Activated CD8-positive, alpha-beta memory T cell treated with anti-CD3 and anti-CD28 coated beads, Interleukin-2, amount 50 U/mL, for 24 hours (primary cell): ENCODE measurements at regions not wholly inside any gene's neighbourhood (a gene's known extent, or its start where the extent isn't known, plus 50 kb on each side); places are given as distances from the start of the nearest gene placed in this dataset.

Experiments
- DNase-seq: peaks from one replicate; pipeline ENCODE4 v3.0.0-alpha.2; 2020; ENCODE audit errors: extremely low read depth

GRCh38 chr2:37865640-37866039 lies 59.4 kb upstream of the RMDN2 start:
- no peak for DNase-seq

GRCh38 chr2:37866171-37866934 lies 58.7 kb upstream of the RMDN2 start:
- no peak for DNase-seq

GRCh38 chr2:37867166-37867565 lies 57.9 kb upstream of the RMDN2 start:
- no peak for DNase-seq

- no peak for DNase-seq
Observed at GRCh38 chr2:37868866-37869265, 56.2 kb upstream of the RMDN2 start.

- DNase-seq, result no peak
Observed at GRCh38 chr2:37869304-37869703, 55.8 kb upstream of the RMDN2 start.

GRCh38 chr2:37869771-37870170 lies 55.3 kb upstream of the RMDN2 start:
- no peak for DNase-seq

- DNase-seq, result no peak
Observed at GRCh38 chr2:37870829-37871228, 54.3 kb upstream of the RMDN2 start.

GRCh38 chr2:37871456-37872191 lies 53.5 kb upstream of the RMDN2 start:
- no peak for DNase-seq

GRCh38 chr2:37872192-37872750 lies 52.8 kb upstream of the RMDN2 start:
- no peak for DNase-seq

GRCh38 chr2:37873229-37873628 lies 51.9 kb upstream of the RMDN2 start:
- no peak for DNase-seq

GRCh38 chr2:37873749-37874330 lies 51.2 kb upstream of the RMDN2 start:
- no peak for DNase-seq

GRCh38 chr2:37874470-37874869 lies 50.6 kb upstream of the RMDN2 start:
- DNase-seq, result no peak
